ENCODE measurements at regions not wholly inside any gene's neighbourhood (a gene's known extent, or its start where the extent isn't known, plus 50 kb on each side); places are given as distances from the start of the nearest gene placed in this dataset.

DNA sequence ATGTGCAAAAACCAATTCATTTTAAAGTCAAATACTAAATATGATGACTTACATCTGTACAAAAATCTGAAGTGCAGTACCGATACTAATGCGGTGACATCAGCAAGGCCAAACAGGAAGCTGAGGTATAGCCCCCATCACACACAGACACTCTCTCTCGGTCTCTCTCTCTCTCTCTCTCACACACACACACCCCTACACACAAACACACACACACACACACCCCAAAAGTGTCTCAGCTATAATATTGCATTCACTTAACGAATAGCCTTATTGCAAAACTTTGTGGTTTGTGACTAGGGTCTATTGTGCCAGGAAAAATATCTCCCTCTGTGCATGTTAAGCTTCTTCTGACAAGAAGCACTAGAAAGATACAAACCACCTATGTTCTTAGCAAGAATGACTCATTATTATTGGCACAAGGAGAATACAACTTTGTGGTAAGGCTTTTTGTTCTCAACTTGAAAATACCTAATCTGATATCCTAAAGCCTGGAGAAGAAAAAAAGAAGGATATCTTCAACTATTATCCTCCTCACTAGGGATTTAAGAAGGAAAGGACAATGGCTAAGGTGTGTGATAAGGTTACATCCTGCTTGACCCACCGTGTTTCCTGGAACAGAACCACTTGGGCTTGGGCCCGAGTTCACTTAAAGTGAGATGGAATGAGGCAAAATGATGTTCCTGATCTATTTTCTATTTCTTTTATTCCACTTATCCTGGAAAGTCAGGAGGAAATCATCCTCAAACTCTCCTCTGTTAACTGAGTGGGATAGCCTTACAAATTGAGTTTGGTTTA lies 107.1 kb downstream of the NIBAN1 start:
- no peak overlapping the region for H3K27ac ChIP-seq (ENCODE audit: low read depth, low read length)
- no peaks in the 10 kb centered on the region for H3K4me1 ChIP-seq (ENCODE audit: control insufficient read depth, low read length)
- no peaks in the 10 kb centered on the region for H4K20me1 ChIP-seq (ENCODE audit: control insufficient read depth, insufficient read depth, low read depth, low read length)
- TF ChIP-seq CTCF (IDR thresholded peaks at IDR 0.05; ENCODE audit: low read depth, low read length, poor library complexity, severe bottlenecking) (no peak), EZH2phosphoT487 (IDR thresholded peaks at IDR 0.05; ENCODE audit: borderline replicate concordance, low read length) (no peak)
- no peaks in the 10 kb centered on the region for H3K36me3 ChIP-seq (ENCODE audit: control insufficient read depth, low read length)
- no peaks in the 10 kb centered on the region for H3K9me3 ChIP-seq (ENCODE audit: control insufficient read depth, insufficient read depth, low read length)
- H3K27me3 ChIP-seq (ENCODE audit: control insufficient read depth, low read length) = no peaks in the 10 kb centered on the region
- no peak overlapping the region for H3K4me3 ChIP-seq (ENCODE audit: low read length)
- H3K4me2 ChIP-seq (ENCODE audit: low read length) = no peak overlapping the region
- H3K9me2 ChIP-seq (replicated peaks; ENCODE audit: control insufficient read depth, low read length) = no peaks in the 10 kb centered on the region
- H3F3A ChIP-seq (ENCODE audit: control insufficient read depth, insufficient read depth) = no peaks in the 10 kb centered on the region
- H3K79me2 ChIP-seq (ENCODE audit: control insufficient read depth, low read length) = no peaks in the 10 kb centered on the region

DNA sequence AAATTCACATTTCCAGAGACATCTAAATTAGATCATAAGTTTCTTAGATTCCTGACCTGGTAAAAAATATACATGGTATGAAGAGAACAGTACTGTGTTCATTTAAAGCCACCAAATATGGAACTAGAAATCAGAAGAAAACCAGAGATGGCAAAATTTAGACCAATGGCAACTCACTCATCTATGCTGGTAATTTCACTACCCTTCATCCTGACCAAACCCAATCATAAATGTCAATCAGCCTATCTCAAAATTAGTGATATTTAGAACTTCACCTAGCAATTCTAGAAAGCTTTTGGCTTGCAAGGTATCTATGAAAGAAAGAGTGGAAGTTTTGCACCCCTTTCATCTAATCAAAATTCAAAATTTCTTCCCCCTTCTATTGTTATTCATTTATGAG lies 107.7 kb downstream of the NIBAN1 start:
- H3K79me2 ChIP-seq (ENCODE audit: control insufficient read depth, low read length) = no peaks in the 10 kb centered on the region
- H3K27ac ChIP-seq (ENCODE audit: low read depth, low read length) = no peak overlapping the region
- H3F3A ChIP-seq (ENCODE audit: control insufficient read depth, insufficient read depth) = no peaks in the 10 kb centered on the region
- no peaks in the 10 kb centered on the region for H3K27me3 ChIP-seq (ENCODE audit: control insufficient read depth, low read length)
- TF ChIP-seq CTCF (IDR thresholded peaks at IDR 0.05; ENCODE audit: low read depth, low read length, poor library complexity, severe bottlenecking) (no peak), EZH2phosphoT487 (IDR thresholded peaks at IDR 0.05; ENCODE audit: borderline replicate concordance, low read length) (no peak)
- no peak overlapping the region for H3K4me3 ChIP-seq (ENCODE audit: low read length)
- H3K36me3 ChIP-seq (ENCODE audit: control insufficient read depth, low read length) = no peaks in the 10 kb centered on the region
- H3K4me1 ChIP-seq (ENCODE audit: control insufficient read depth, low read length) = peaks cover under 1% of the 10 kb centered on the region
- no peaks in the 10 kb centered on the region for H3K9me3 ChIP-seq (ENCODE audit: control insufficient read depth, insufficient read depth, low read length)
- H4K20me1 ChIP-seq (ENCODE audit: control insufficient read depth, insufficient read depth, low read depth, low read length) = no peaks in the 10 kb centered on the region
- no peaks in the 10 kb centered on the region for H3K9me2 ChIP-seq (replicated peaks; ENCODE audit: control insufficient read depth, low read length)
- no peak overlapping the region for H3K4me2 ChIP-seq (ENCODE audit: low read length)

GRCh38 chr1:184865831-184866230 lies 108.5 kb downstream of the NIBAN1 start:
- Histone ChIP-seq H3K36me3 (ENCODE audit: control insufficient read depth, low read length) (no peaks in the 10 kb centered on the region), H4K20me1 (ENCODE audit: control insufficient read depth, insufficient read depth, low read depth, low read length) (no peaks in the 10 kb centered on the region), H3K9me3 (ENCODE audit: control insufficient read depth, insufficient read depth, low read length) (no peaks in the 10 kb centered on the region), H3K27me3 (ENCODE audit: control insufficient read depth, low read length) (no peaks in the 10 kb centered on the region), H3K27ac (ENCODE audit: low read depth, low read length) (no peak overlapping the region), H3K9me2 (replicated peaks; ENCODE audit: control insufficient read depth, low read length) (no peaks in the 10 kb centered on the region), H3K4me2 (ENCODE audit: low read length) (no peak overlapping the region), H3F3A (ENCODE audit: control insufficient read depth, insufficient read depth) (no peaks in the 10 kb centered on the region), H3K4me3 (ENCODE audit: low read length) (no peak overlapping the region), H3K79me2 (ENCODE audit: control insufficient read depth, low read length) (no peaks in the 10 kb centered on the region), H3K4me1 (ENCODE audit: control insufficient read depth, low read length) (peaks cover 7% of the 10 kb centered on the region)
- no peak for TF ChIP-seq EZH2phosphoT487 (IDR thresholded peaks at IDR 0.05; ENCODE audit: borderline replicate concordance, low read length)
- no peak for TF ChIP-seq CTCF (IDR thresholded peaks at IDR 0.05; ENCODE audit: low read depth, low read length, poor library complexity, severe bottlenecking)

All from DOHH2 (cell line).